ENCODE measurements at regions not wholly inside any gene's neighbourhood (a gene's known extent, or its start where the extent isn't known, plus 50 kb on each side); places are given as distances from the start of the nearest gene placed in this dataset.

- Histone ChIP-seq H3K36me3 (ENCODE audit: insufficient read depth, low read length) (no peaks in the 10 kb centered on the region), H3K27me3 (ENCODE audit: insufficient read depth, low read depth, low read length) (no peaks in the 10 kb centered on the region), H3K9ac (ENCODE audit: low read length) (no peak overlapping the region), H3K9me2 (ENCODE audit: insufficient read depth, low read length) (no peaks in the 10 kb centered on the region), H3K4me2 (ENCODE audit: low read length) (no peak overlapping the region), H3K4me3 (ENCODE audit: low read length) (no peak overlapping the region), H3K9me3 (ENCODE audit: low read length) (no peaks in the 10 kb centered on the region), H3K79me2 (replicated peaks; ENCODE audit: insufficient read depth, low read length) (no peaks in the 10 kb centered on the region), H3F3A (ENCODE audit: insufficient read depth, low read length, poor library complexity, severe bottlenecking) (no peaks in the 10 kb centered on the region), H4K20me1 (ENCODE audit: insufficient read depth) (no peaks in the 10 kb centered on the region), H2AFZ (ENCODE audit: low read depth, low read length) (no peak overlapping the region), H3K27ac (ENCODE audit: low read length) (no peak overlapping the region)
- TF ChIP-seq, protein P1, sequence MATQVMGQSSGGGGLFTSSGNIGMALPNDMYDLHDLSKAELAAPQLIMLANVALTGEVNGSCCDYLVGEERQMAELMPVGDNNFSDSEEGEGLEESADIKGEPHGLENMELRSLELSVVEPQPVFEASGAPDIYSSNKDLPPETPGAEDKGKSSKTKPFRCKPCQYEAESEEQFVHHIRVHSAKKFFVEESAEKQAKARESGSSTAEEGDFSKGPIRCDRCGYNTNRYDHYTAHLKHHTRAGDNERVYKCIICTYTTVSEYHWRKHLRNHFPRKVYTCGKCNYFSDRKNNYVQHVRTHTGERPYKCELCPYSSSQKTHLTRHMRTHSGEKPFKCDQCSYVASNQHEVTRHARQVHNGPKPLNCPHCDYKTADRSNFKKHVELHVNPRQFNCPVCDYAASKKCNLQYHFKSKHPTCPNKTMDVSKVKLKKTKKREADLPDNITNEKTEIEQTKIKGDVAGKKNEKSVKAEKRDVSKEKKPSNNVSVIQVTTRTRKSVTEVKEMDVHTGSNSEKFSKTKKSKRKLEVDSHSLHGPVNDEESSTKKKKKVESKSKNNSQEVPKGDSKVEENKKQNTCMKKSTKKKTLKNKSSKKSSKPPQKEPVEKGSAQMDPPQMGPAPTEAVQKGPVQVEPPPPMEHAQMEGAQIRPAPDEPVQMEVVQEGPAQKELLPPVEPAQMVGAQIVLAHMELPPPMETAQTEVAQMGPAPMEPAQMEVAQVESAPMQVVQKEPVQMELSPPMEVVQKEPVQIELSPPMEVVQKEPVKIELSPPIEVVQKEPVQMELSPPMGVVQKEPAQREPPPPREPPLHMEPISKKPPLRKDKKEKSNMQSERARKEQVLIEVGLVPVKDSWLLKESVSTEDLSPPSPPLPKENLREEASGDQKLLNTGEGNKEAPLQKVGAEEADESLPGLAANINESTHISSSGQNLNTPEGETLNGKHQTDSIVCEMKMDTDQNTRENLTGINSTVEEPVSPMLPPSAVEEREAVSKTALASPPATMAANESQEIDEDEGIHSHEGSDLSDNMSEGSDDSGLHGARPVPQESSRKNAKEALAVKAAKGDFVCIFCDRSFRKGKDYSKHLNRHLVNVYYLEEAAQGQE (IDR thresholded peaks at IDR 0.05; ENCODE audit: borderline replicate concordance): peak; percentile 37
- no peak for TF ChIP-seq EP300 (conservative IDR thresholded peaks at IDR 0.05; ENCODE audit: poor library complexity, severe bottlenecking)
Measured at GRCh38 chr1:30418061-30418938, 305.1 kb downstream of the MATN1 start.

DNA sequence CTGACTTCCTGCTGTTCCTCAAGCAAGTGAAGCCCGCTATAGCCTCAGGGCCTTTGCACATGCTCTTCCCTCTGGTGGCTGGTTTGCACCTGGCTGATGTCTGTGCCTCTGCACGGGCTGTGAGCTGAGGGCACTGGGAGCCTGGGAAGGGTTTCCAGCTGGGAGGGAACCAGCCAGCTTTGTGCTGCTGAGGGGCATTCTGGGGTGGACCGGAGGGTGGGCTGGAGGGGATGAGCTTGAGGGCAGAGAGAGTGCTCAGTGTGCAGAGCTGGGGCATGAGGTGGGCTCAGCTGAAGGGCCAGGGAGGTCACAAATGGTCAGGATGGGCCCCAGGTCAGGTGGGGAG lies 305.7 kb downstream of the MATN1 start:
- Histone ChIP-seq H3K36me3 (ENCODE audit: insufficient read depth, low read length) (no peaks in the 10 kb centered on the region), H4K20me1 (ENCODE audit: insufficient read depth) (no peaks in the 10 kb centered on the region), H3K27me3 (ENCODE audit: insufficient read depth, low read depth, low read length) (no peaks in the 10 kb centered on the region), H2AFZ (ENCODE audit: low read depth, low read length) (no peak overlapping the region), H3K79me2 (replicated peaks; ENCODE audit: insufficient read depth, low read length) (no peaks in the 10 kb centered on the region), H3K4me2 (ENCODE audit: low read length) (no peak overlapping the region), H3K9ac (ENCODE audit: low read length) (no peak overlapping the region), H3K9me3 (ENCODE audit: low read length) (no peaks in the 10 kb centered on the region), H3F3A (ENCODE audit: insufficient read depth, low read length, poor library complexity, severe bottlenecking) (no peaks in the 10 kb centered on the region), H3K9me2 (ENCODE audit: insufficient read depth, low read length) (no peaks in the 10 kb centered on the region), H3K4me3 (ENCODE audit: low read length) (no peak overlapping the region), H3K27ac (ENCODE audit: low read length) (no peak overlapping the region)
- TF ChIP-seq, protein P1 (IDR thresholded peaks at IDR 0.05; ENCODE audit: borderline replicate concordance): no peak
- TF ChIP-seq RAD21 (conservative IDR thresholded peaks at IDR 0.05) (no peak), EP300 (conservative IDR thresholded peaks at IDR 0.05; ENCODE audit: poor library complexity, severe bottlenecking) (no peak), TAF1 (IDR thresholded peaks at IDR 0.05; ENCODE audit: low read depth) (no peak), POLR2AphosphoS5 (IDR thresholded peaks at IDR 0.05) (no peak), MXI1 (conservative IDR thresholded peaks at IDR 0.05; ENCODE audit: poor library complexity, severe bottlenecking) (no peak), EZH2 (IDR thresholded peaks at IDR 0.05; ENCODE audit: borderline replicate concordance, insufficient read depth, low read length, poor library complexity, severe bottlenecking) (no peak), SMC3 (conservative IDR thresholded peaks at IDR 0.05; ENCODE audit: poor library complexity) (no peak)
- TF ChIP-seq, protein P2, sequence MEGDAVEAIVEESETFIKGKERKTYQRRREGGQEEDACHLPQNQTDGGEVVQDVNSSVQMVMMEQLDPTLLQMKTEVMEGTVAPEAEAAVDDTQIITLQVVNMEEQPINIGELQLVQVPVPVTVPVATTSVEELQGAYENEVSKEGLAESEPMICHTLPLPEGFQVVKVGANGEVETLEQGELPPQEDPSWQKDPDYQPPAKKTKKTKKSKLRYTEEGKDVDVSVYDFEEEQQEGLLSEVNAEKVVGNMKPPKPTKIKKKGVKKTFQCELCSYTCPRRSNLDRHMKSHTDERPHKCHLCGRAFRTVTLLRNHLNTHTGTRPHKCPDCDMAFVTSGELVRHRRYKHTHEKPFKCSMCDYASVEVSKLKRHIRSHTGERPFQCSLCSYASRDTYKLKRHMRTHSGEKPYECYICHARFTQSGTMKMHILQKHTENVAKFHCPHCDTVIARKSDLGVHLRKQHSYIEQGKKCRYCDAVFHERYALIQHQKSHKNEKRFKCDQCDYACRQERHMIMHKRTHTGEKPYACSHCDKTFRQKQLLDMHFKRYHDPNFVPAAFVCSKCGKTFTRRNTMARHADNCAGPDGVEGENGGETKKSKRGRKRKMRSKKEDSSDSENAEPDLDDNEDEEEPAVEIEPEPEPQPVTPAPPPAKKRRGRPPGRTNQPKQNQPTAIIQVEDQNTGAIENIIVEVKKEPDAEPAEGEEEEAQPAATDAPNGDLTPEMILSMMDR (IDR thresholded peaks at IDR 0.05; ENCODE audit: poor library complexity, severe bottlenecking): no peak

Data from neural cell (in vitro differentiated cells).